ENCODE measurements at regions not wholly inside any gene's neighbourhood (a gene's known extent, or its start where the extent isn't known, plus 50 kb on each side); places are given as distances from the start of the nearest gene placed in this dataset.

DNA sequence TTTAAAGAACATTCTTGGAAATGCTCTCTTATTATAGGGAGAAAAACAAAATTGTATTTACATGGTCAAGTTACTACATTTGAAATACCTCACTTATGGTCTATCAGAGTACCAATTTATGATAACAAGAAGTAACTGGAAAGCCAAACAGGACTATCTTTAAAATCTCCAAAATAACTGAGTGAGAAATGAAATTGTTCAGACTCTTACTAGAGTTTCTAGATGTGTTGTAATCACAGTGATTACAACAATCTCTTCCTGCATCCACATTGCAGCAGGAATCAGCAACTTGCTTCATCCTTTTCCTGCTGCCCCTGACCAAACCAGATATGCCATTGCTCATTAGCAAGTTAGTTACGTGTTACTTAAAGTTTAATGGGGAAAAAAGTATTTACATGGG, 245.2 kb upstream of the SMIM31 start:
- ATAC-seq = no peak
- no peak for FAIRE-seq
- Histone ChIP-seq H3K4me1 (no peaks in the 10 kb centered on the region), H3K4me2 (no peak overlapping the region), H3K4me3 (no peak overlapping the region), H3K27ac (no peak overlapping the region), H3K9me3 (no peaks in the 10 kb centered on the region)
- TF ChIP-seq HOXB13 (CRISPR knock-in tag; IDR thresholded peaks at IDR 0.05; ENCODE audit: low read depth) = no peak
- TF ChIP-seq, protein P1, sequence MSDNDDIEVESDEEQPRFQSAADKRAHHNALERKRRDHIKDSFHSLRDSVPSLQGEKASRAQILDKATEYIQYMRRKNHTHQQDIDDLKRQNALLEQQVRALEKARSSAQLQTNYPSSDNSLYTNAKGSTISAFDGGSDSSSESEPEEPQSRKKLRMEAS (IDR thresholded peaks at IDR 0.05) = no peak
- no peak for TF ChIP-seq ESRRA (IDR thresholded peaks at IDR 0.05; ENCODE audit: borderline replicate concordance, low read length)
- no peak for TF ChIP-seq MAZ (IDR thresholded peaks at IDR 0.05; ENCODE audit: borderline replicate concordance, low read depth, low read length)
- TF ChIP-seq EHF (CRISPR knock-in tag; IDR thresholded peaks at IDR 0.05) = no peak
- TF ChIP-seq NR3C1 (IDR thresholded peaks at IDR 0.05) = no peak
- TF ChIP-seq KDM1A (IDR thresholded peaks at IDR 0.05; ENCODE audit: low read depth) = no peak
- no peak for TF ChIP-seq SMC3 (IDR thresholded peaks at IDR 0.05)
- no peak for TF ChIP-seq BCL3 (IDR thresholded peaks at IDR 0.05)
- TF ChIP-seq ZNF302 (CRISPR knock-in tag; IDR thresholded peaks at IDR 0.05) = no peak
- no peak for TF ChIP-seq CBX2 (IDR thresholded peaks at IDR 0.05; ENCODE audit: borderline replicate concordance, low read depth)
- no peak for TF ChIP-seq USF2 (IDR thresholded peaks at IDR 0.05)
- TF ChIP-seq HDAC2 (IDR thresholded peaks at IDR 0.05) = no peak
- no peak for TF ChIP-seq ZC3H11A (IDR thresholded peaks at IDR 0.05)
- no peak for TF ChIP-seq POLR2AphosphoS2 (conservative IDR thresholded peaks at IDR 0.05; ENCODE audit: low read length)
- TF ChIP-seq NPAS2 (CRISPR knock-in tag; IDR thresholded peaks at IDR 0.05; ENCODE audit: borderline replicate concordance) = no peak
- no peak for TF ChIP-seq POLR2A (IDR thresholded peaks at IDR 0.05; ENCODE audit: low read length)
- no peak for TF ChIP-seq CHD4 (IDR thresholded peaks at IDR 0.05; ENCODE audit: borderline replicate concordance)
- 10% methylated on average over 1 of the region's 1 CpG for WGBS (ENCODE audit: missing lambda C conversion rate)
- ChIA-PET POLR2A (no interaction called here), CTCF (no interaction called here)
- no peak for DNase-seq (ENCODE audit: low read depth in 1 of 2, low spot score in 1 of 2)

- Histone ChIP-seq H3K27ac (no peak overlapping the region), H3K4me2 (no peak overlapping the region), H3K4me1 (no peaks in the 10 kb centered on the region), H3K4me3 (no peak overlapping the region), H3K9me3 (no peaks in the 10 kb centered on the region)
- WGBS (ENCODE audit: missing lambda C conversion rate) = 10% methylated on average over 3 of the region's 3 CpGs
- ChIA-PET CTCF (no interaction called here), POLR2A (no interaction called here)
- TF ChIP-seq ELK1 (IDR thresholded peaks at IDR 0.05; ENCODE audit: low read depth, low read length) (no peak), POLR2A (IDR thresholded peaks at IDR 0.05; ENCODE audit: low read length) (no peak), BCL3 (IDR thresholded peaks at IDR 0.05) (no peak), MYC (IDR thresholded peaks at IDR 0.05; ENCODE audit: borderline replicate concordance, low read length) (no peak), CBX8 (IDR thresholded peaks at IDR 0.05) (no peak), CHD2 (IDR thresholded peaks at IDR 0.05; ENCODE audit: low read length, partially characterized antibody) (no peak), KDM1A (IDR thresholded peaks at IDR 0.05; ENCODE audit: low read depth) (no peak), CEBPB (IDR thresholded peaks at IDR 0.05) (no peak), PHF8 (IDR thresholded peaks at IDR 0.05; ENCODE audit: borderline replicate concordance, low read depth) (no peak)
- FAIRE-seq (no peak), ATAC-seq (no peak), DNase-seq (ENCODE audit: low read depth in 1 of 2, low spot score in 1 of 2) (no peak)
These were observed 244.0 kb upstream of the SMIM31 start for GRCh38 chr4:164509951-164510350.

Data from A549 (cell line).